ENCODE measurements at regions not wholly inside any gene's neighbourhood (a gene's known extent, or its start where the extent isn't known, plus 50 kb on each side); places are given as distances from the start of the nearest gene placed in this dataset.
A peak's percentile ranks its signal among the peaks of the same experiment; 100 is the strongest.

GRCh38 chr18:41771973-41772372, 183.1 kb upstream of the PIK3C3 start:
- Mint-ChIP-seq H3K27ac (ENCODE audit: unreplicated experiment) (no peak overlapping the region), H3K9me3 (ENCODE audit: unreplicated experiment) (no peaks in the 10 kb centered on the region), H3K27me3 (ENCODE audit: low read depth, unreplicated experiment) (no peaks in the 10 kb centered on the region), H3K4me3 (ENCODE audit: unreplicated experiment) (no peak overlapping the region), H3K36me3 (ENCODE audit: low read depth, unreplicated experiment) (no peaks in the 10 kb centered on the region), H3K4me1 (ENCODE audit: low read depth, unreplicated experiment) (no peaks in the 10 kb centered on the region)
- no peaks in the 10 kb centered on the region for H3K79me2 ChIP-seq (ENCODE audit: insufficient read depth, low read length)
- DNase-seq (ENCODE audit: low read depth) (peak; percentile 26), FAIRE-seq (no peak)
- no peaks in the 10 kb centered on the region for H3K9me3 ChIP-seq (ENCODE audit: insufficient read depth, low read depth, low read length)
- no peak overlapping the region for H3K27ac ChIP-seq (ENCODE audit: low read depth, low read length)
- H3K27me3 ChIP-seq (ENCODE audit: insufficient read depth, low read length), result peaks cover 2% of the 10 kb centered on the region
- no peak for TF ChIP-seq EZH2 (IDR thresholded peaks at IDR 0.05; ENCODE audit: insufficient read depth, low read length)
- no peak overlapping the region for H2AFZ ChIP-seq (ENCODE audit: low read depth, low read length)
- H3K4me1 ChIP-seq (ENCODE audit: insufficient read depth, low read length), result no peaks in the 10 kb centered on the region
- H3K4me3 ChIP-seq (ENCODE audit: insufficient read depth, low read depth, low read length), result no peak overlapping the region
- H3K36me3 ChIP-seq (ENCODE audit: insufficient read depth, low read length), result no peaks in the 10 kb centered on the region
- no peaks in the 10 kb centered on the region for H4K20me1 ChIP-seq (ENCODE audit: insufficient read depth, low read length)
- no peak overlapping the region for H3K4me2 ChIP-seq (ENCODE audit: low read length)
- no peak overlapping the region for H3K9ac ChIP-seq (ENCODE audit: low read length)

- DNase-seq (ENCODE audit: low read depth) (no peak), FAIRE-seq (no peak)
- Histone ChIP-seq H3K4me2 (ENCODE audit: low read length) (no peak overlapping the region), H3K27ac (ENCODE audit: low read depth, low read length) (no peak overlapping the region), H3K9ac (ENCODE audit: low read length) (no peak overlapping the region), H3K4me1 (ENCODE audit: insufficient read depth, low read length) (no peaks in the 10 kb centered on the region), H3K27me3 (ENCODE audit: insufficient read depth, low read length) (peaks cover 2% of the 10 kb centered on the region), H3K79me2 (ENCODE audit: insufficient read depth, low read length) (no peaks in the 10 kb centered on the region), H2AFZ (ENCODE audit: low read depth, low read length) (no peak overlapping the region), H3K4me3 (ENCODE audit: insufficient read depth, low read depth, low read length) (no peak overlapping the region), H4K20me1 (ENCODE audit: insufficient read depth, low read length) (no peaks in the 10 kb centered on the region), H3K36me3 (ENCODE audit: insufficient read depth, low read length) (no peaks in the 10 kb centered on the region), H3K9me3 (ENCODE audit: insufficient read depth, low read depth, low read length) (no peaks in the 10 kb centered on the region)
- no peak for TF ChIP-seq EZH2 (IDR thresholded peaks at IDR 0.05; ENCODE audit: insufficient read depth, low read length)
- no peaks in the 10 kb centered on the region for H3K36me3 Mint-ChIP-seq (ENCODE audit: low read depth, unreplicated experiment)
- H3K27me3 Mint-ChIP-seq (ENCODE audit: low read depth, unreplicated experiment), result no peaks in the 10 kb centered on the region
- H3K27ac Mint-ChIP-seq (ENCODE audit: unreplicated experiment), result no peak overlapping the region
- H3K9me3 Mint-ChIP-seq (ENCODE audit: unreplicated experiment), result no peaks in the 10 kb centered on the region
- H3K4me1 Mint-ChIP-seq (ENCODE audit: low read depth, unreplicated experiment), result no peaks in the 10 kb centered on the region
- no peak overlapping the region for H3K4me3 Mint-ChIP-seq (ENCODE audit: unreplicated experiment)
These were observed 185.8 kb upstream of the PIK3C3 start for GRCh38 chr18:41769265-41769664.

GRCh38 chr18:41768467-41768866, 186.6 kb upstream of the PIK3C3 start:
- TF ChIP-seq EZH2 (IDR thresholded peaks at IDR 0.05; ENCODE audit: insufficient read depth, low read length) (no peak), CTCF (IDR thresholded peaks at IDR 0.05; ENCODE audit: insufficient read depth, low read depth, low read length) (no peak)
- H3K4me1 ChIP-seq (ENCODE audit: insufficient read depth, low read length), result no peaks in the 10 kb centered on the region
- H3K27ac ChIP-seq (ENCODE audit: low read depth, low read length), result no peak overlapping the region
- H3K9ac ChIP-seq (ENCODE audit: low read length), result no peak overlapping the region
- no peak for FAIRE-seq
- H4K20me1 ChIP-seq (ENCODE audit: insufficient read depth, low read length), result no peaks in the 10 kb centered on the region
- H3K4me3 ChIP-seq (ENCODE audit: insufficient read depth, low read depth, low read length), result no peak overlapping the region
- no peak overlapping the region for H3K4me3 Mint-ChIP-seq (ENCODE audit: unreplicated experiment)
- no peaks in the 10 kb centered on the region for H3K9me3 ChIP-seq (ENCODE audit: insufficient read depth, low read depth, low read length)
- H3K27me3 ChIP-seq (ENCODE audit: insufficient read depth, low read length), result no peaks in the 10 kb centered on the region
- H3K79me2 ChIP-seq (ENCODE audit: insufficient read depth, low read length), result no peaks in the 10 kb centered on the region
- no peak overlapping the region for H3K4me2 ChIP-seq (ENCODE audit: low read length)
- no peaks in the 10 kb centered on the region for H3K4me1 Mint-ChIP-seq (ENCODE audit: low read depth, unreplicated experiment)
- H3K27ac Mint-ChIP-seq (ENCODE audit: unreplicated experiment), result no peak overlapping the region
- no peaks in the 10 kb centered on the region for H3K36me3 ChIP-seq (ENCODE audit: insufficient read depth, low read length)
- no peaks in the 10 kb centered on the region for H3K36me3 Mint-ChIP-seq (ENCODE audit: low read depth, unreplicated experiment)
- H3K9me3 Mint-ChIP-seq (ENCODE audit: unreplicated experiment), result no peaks in the 10 kb centered on the region
- no peak overlapping the region for H2AFZ ChIP-seq (ENCODE audit: low read depth, low read length)
- H3K27me3 Mint-ChIP-seq (ENCODE audit: low read depth, unreplicated experiment), result no peaks in the 10 kb centered on the region
- no peak for DNase-seq (ENCODE audit: low read depth)
